A549 (cell line): ENCODE measurements at regions not wholly inside any gene's neighbourhood (a gene's known extent, or its start where the extent isn't known, plus 50 kb on each side); places are given as distances from the start of the nearest gene placed in this dataset.

Experiments
- CEBPB ChIP-seq, 2 experiments: fragments of >200 bp in 1 of 2; sonication (Bioruptor Twin) in 1 of 2; formaldehyde crosslinking in 1 of 2; IDR thresholded peaks; 2 replicates each; pipeline ENCODE4 v1.6.1; 2012 to 2016
- CTCF ChIP-seq: fragments of >200 bp; sonication (Bioruptor Twin); formaldehyde crosslinking; IDR thresholded peaks from 3 replicates; pipeline ENCODE4 v1.5.1; 2016
- MYC ChIP-seq: IDR thresholded peaks from 2 replicates; pipeline ENCODE4 v1.6.1; 2012; ENCODE audit warnings: mild to moderate bottlenecking, inconsistent platforms, low read length, improper control_type of control experiment, borderline replicate concordance

DNA sequence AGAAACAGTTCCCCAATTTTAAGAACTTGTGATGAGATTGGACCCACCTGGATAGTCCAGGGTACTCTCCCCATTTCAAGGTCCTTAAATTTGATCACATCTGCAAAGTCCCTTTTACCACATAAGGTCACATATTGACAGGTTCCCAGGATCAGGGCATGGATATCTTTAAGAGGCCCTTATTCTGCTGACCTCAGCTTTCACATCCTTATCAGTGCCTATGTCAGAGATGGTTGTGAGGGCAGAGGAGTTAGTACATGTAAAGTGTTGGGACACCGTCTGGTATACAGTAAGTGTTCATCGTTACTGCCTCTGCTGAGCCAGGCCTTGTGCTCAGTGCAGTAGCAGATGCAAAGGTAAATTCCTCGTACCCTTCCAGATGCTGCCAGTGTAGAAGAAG is 375.4 kb upstream of the ASIC2 start:
- no peak for TF ChIP-seq CTCF
- TF ChIP-seq MYC, result no peak
- TF ChIP-seq CEBPB (IDR thresholded peaks at IDR 0.05), result no peak
